Gastroesophageal sphincter (tissue), 4 donors: ENCODE measurements at regions not wholly inside any gene's neighbourhood (a gene's known extent, or its start where the extent isn't known, plus 50 kb on each side); places are given as distances from the start of the nearest gene placed in this dataset.

Experiments
- ATAC-seq: fragments of 150-250 bp; one replicate; pipeline ENCODE4 v1.9.1; 2016; ENCODE audit warnings: mild to moderate bottlenecking, moderate library complexity
- H3K27ac ChIP-seq, 4 donors: fragments of 200-600 bp; sonication (generic) in 3 of 4; 1 replicate in 3 of 4; 2 replicates in 1 of 4; pipeline ENCODE4 v1.5.1; 2016 to 2019
- H3K27me3 ChIP-seq: fragments of 200-600 bp; sonication (generic); one replicate; pipeline ENCODE4 v1.5.1; 2019
- H3K36me3 ChIP-seq, 2 donors: fragments of 200-600 bp; sonication (generic); one replicate each; pipeline ENCODE4 v1.5.1; 2019; ENCODE audit warnings: control low read depth in 1 of 2
- H3K4me1 ChIP-seq, 3 donors: fragments of 200-600 bp; sonication (generic); 1 replicate in 2 of 3; 2 replicates in 1 of 3; pipeline ENCODE4 v1.5.1; 2016 to 2019; ENCODE audit warnings: control low read depth in 2 of 3
- H3K4me3 ChIP-seq, 2 donors: fragments of 200-600 bp; sonication (generic); one replicate each; pipeline ENCODE4 v1.5.1; 2019; ENCODE audit warnings: mild to moderate bottlenecking in 1 of 2, moderate library complexity in 1 of 2
- H3K9me3 ChIP-seq, 3 donors: fragments of 200-600 bp; sonication (generic); one replicate each; pipeline ENCODE4 v1.5.1; 2017 to 2019; ENCODE audit warnings: control low read depth in 2 of 3
- EP300 ChIP-seq: sonication (generic); formaldehyde crosslinking; IDR thresholded peaks from one replicate; pipeline ENCODE4 v1.6.1; 2017; ENCODE audit warnings: antibody characterized with exemption, mild to moderate bottlenecking
- POLR2A ChIP-seq, 2 donors: fragments of 450-650 bp; IDR thresholded peaks; one replicate each; pipeline ENCODE4 v1.6.1; 2017; ENCODE audit warnings: antibody characterized with exemption in 2 of 2, mild to moderate bottlenecking in 2 of 2, moderate library complexity in 1 of 2
- POLR2AphosphoS5 ChIP-seq: sonication (generic); formaldehyde crosslinking; IDR thresholded peaks from one replicate; pipeline ENCODE4 v1.6.1; 2017; ENCODE audit warnings: antibody characterized with exemption
- WGBS, 2 donors: methylation state at CpG; one replicate each; pipeline ENCODE4 v1.1.5; 2018; ENCODE audit warnings: low coverage in 1 of 2; 5-methylcytosine and 5-hydroxymethylcytosine counted together
- TF ChIP-seq, protein P1 (sequence below), 4 experiments: fragments of 200-600 bp in 2 of 4; fragments of 450-650 bp in 2 of 4; sonication (generic) in 1 of 4; IDR thresholded peaks; one replicate each; pipeline ENCODE4 v1.5.1; 2017 to 2019; ENCODE audit warnings: antibody characterized with exemption in 4 of 4, mild to moderate bottlenecking in 2 of 4, moderate library complexity in 2 of 4

DNA sequence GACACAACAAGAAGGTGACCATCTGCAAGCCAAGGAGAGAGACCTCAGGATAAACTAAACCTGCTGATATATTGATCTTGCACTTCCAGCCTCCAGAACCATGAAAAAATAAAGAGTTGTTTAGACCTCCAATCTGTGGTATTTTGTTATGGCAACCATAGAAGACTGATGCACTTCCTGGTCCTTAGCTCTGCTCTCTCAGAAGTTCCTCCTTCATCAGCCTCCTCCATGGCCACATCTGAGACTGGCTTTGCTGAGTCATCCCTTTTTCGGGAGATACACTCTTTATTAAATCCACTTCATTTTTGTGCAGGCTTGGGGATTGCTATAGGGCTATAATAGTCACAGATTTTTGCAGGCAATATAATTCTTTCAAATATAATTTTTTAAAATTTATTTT, 89.6 kb upstream of the ATF7IP start:
- WGBS, 2 donors, result 67 to 86% methylated on average over 1 of the region's 1 CpG
- ATAC-seq, result no peak

DNA sequence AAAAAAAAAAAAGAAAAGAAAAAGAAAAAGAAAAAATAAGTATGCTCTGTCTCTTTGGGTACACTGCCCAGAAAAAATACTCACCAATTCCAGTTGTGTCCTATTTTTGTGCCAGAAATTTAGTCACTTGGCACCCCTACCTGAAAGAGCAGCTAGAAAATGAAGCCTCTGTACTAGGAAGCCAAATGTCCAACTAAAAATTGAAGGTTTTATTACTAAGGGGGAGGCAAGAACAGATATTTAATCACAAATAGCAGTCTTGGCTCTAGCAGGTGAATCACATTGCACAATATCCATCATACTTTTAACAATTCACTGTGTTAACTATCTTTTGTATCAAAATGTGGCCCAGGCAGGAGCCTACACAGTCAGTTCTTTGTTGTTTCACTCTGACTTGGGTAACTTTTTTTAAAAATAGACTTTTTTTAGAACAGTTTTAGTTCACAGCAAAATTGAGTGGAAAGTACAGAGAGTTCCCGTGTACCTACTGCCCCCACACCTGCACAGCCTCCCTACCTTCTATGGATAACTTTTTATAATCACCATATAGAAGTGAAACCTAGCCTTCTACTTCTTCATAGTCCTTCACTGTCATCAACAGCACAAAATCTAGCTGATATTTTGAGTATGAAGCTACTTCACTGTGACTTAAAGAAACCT, 87.1 kb upstream of the ATF7IP start:
- no peak overlapping the region for H3K4me3 ChIP-seq
- peaks cover 0 to 7% (median 0%) of the 10 kb centered on the region in 3 donors for H3K9me3 ChIP-seq
- 67% methylated on average over 1 of the region's 1 CpG; no CpG with 5 or more reads in 1 of the 2 donors for WGBS, 2 donors
- TF ChIP-seq POLR2A (IDR thresholded peaks at IDR 0.05) (no peak), EP300 (no peak), POLR2AphosphoS5 (no peak)
- TF ChIP-seq, protein P1, sequence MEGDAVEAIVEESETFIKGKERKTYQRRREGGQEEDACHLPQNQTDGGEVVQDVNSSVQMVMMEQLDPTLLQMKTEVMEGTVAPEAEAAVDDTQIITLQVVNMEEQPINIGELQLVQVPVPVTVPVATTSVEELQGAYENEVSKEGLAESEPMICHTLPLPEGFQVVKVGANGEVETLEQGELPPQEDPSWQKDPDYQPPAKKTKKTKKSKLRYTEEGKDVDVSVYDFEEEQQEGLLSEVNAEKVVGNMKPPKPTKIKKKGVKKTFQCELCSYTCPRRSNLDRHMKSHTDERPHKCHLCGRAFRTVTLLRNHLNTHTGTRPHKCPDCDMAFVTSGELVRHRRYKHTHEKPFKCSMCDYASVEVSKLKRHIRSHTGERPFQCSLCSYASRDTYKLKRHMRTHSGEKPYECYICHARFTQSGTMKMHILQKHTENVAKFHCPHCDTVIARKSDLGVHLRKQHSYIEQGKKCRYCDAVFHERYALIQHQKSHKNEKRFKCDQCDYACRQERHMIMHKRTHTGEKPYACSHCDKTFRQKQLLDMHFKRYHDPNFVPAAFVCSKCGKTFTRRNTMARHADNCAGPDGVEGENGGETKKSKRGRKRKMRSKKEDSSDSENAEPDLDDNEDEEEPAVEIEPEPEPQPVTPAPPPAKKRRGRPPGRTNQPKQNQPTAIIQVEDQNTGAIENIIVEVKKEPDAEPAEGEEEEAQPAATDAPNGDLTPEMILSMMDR (IDR thresholded peaks at IDR 0.05), result no peak
- no peaks in the 10 kb centered on the region for H3K27me3 ChIP-seq
- H3K36me3 ChIP-seq, result no peaks in the 10 kb centered on the region
- H3K27ac ChIP-seq, result no peak overlapping the region
- H3K4me1 ChIP-seq, result no peaks in the 10 kb centered on the region
- no peak for ATAC-seq

More for the DNA sequence above, 89.6 kb upstream of the ATF7IP start:
- H3K4me1 ChIP-seq, result peaks cover 0 to 4% (median 0%) of the 10 kb centered on the region in 3 donors
- TF ChIP-seq EP300, result no peak
- TF ChIP-seq POLR2AphosphoS5, result no peak
- no peak for TF ChIP-seq POLR2A (IDR thresholded peaks at IDR 0.05)
- TF ChIP-seq, protein P1 (IDR thresholded peaks at IDR 0.05), result no peak
- no peak overlapping the region for H3K27ac ChIP-seq
- no peaks in the 10 kb centered on the region for H3K27me3 ChIP-seq
- peaks cover 0 to 7% (median 0%) of the 10 kb centered on the region in 3 donors for H3K9me3 ChIP-seq
- no peak overlapping the region for H3K4me3 ChIP-seq
- no peaks in the 10 kb centered on the region for H3K36me3 ChIP-seq

DNA sequence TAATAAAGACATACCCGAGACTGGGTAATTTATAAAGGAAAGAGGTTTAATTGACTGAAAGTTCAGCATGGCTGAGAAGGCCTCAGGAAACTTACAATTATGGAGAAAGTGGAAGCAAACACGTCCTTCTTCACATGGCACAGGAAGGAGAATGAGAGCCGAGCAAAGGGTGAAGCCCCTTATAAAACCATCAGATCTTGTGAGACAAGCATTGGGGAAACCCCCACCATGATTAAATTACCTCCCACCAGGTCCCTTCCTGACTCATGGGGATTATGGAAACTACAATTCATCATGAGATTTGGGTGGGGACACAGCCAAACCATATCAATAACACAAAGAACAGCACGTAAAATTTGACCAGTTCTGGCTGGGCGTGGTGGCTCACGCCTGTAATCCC, 85.6 kb upstream of the ATF7IP start:
- no peaks in the 10 kb centered on the region for H3K36me3 ChIP-seq
- WGBS, 2 donors, result 89 to 95% methylated on average over 3 to 6 of the region's 6 CpGs
- H3K27me3 ChIP-seq, result no peaks in the 10 kb centered on the region
- no peak for ATAC-seq
- no peak overlapping the region for H3K4me3 ChIP-seq
- H3K4me1 ChIP-seq, result peaks cover 0 to 6% (median 0%) of the 10 kb centered on the region in 3 donors
- peaks cover 0 to 5% (median 0%) of the 10 kb centered on the region in 3 donors for H3K9me3 ChIP-seq
- TF ChIP-seq POLR2AphosphoS5 (no peak), POLR2A (IDR thresholded peaks at IDR 0.05) (no peak), EP300 (no peak)
- H3K27ac ChIP-seq, result no peak overlapping the region

DNA sequence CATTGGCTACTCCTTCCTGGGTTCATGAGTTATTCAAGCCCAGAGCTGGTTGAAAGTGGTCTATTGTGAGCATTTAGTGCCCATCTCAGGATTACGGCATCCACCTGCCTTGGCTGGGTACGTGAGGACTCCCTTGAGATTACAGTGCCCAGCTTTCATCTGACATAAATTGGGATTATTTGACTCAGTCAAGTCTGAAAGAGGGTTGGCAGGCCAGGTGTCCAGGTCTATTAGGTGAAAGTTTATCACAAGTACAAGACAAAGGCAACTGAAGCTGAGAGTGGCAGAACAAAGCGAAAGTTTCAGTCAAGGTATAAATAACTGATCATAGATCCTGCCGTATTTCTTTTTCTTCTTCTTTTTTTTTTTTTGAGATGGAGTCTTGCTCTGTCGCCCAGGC, 84.6 kb upstream of the ATF7IP start:
- TF ChIP-seq, protein P1 (IDR thresholded peaks at IDR 0.05), result no peak
- TF ChIP-seq POLR2A (IDR thresholded peaks at IDR 0.05) (no peak), EP300 (no peak), POLR2AphosphoS5 (no peak)
- ATAC-seq, result no peak
- H3K4me1 ChIP-seq, result peaks cover 0 to 6% (median 0%) of the 10 kb centered on the region in 3 donors
- WGBS, 2 donors, result 93 to 100% methylated on average over 2 to 4 of the region's 5 CpGs
- no peak overlapping the region for H3K27ac ChIP-seq
- H3K27me3 ChIP-seq, result no peaks in the 10 kb centered on the region
- H3K4me3 ChIP-seq, result no peak overlapping the region
- no peaks in the 10 kb centered on the region for H3K9me3 ChIP-seq
- no peaks in the 10 kb centered on the region for H3K36me3 ChIP-seq

GRCh38 chr12:14281539-14281938, 83.9 kb upstream of the ATF7IP start:
- WGBS, 2 donors, result 100% methylated on average over 1 of the region's 2 CpGs; no CpG with 5 or more reads in 1 of the 2 donors
- Histone ChIP-seq H3K27me3 (no peaks in the 10 kb centered on the region), H3K9me3 (no peaks in the 10 kb centered on the region), H3K4me3 (no peak overlapping the region), H3K27ac (no peak overlapping the region), H3K36me3 (no peaks in the 10 kb centered on the region), H3K4me1 (peaks cover 0 to 6% (median 0%) of the 10 kb centered on the region in 3 donors)
- no peak for ATAC-seq
- TF ChIP-seq, protein P1 (IDR thresholded peaks at IDR 0.05), result no peak
- TF ChIP-seq POLR2A (IDR thresholded peaks at IDR 0.05), result no peak
- no peak for TF ChIP-seq POLR2AphosphoS5
- no peak for TF ChIP-seq EP300
